ENCODE measurements at regions not wholly inside any gene's neighbourhood (a gene's known extent, or its start where the extent isn't known, plus 50 kb on each side); places are given as distances from the start of the nearest gene placed in this dataset.
A peak's percentile ranks its signal among the peaks of the same experiment; 100 is the strongest.
"Not testable (repeated sequence)": the region's sequence is repeated elsewhere in the genome, so short reads cannot be mapped to it uniquely, and the experiment has no call there.

DNA sequence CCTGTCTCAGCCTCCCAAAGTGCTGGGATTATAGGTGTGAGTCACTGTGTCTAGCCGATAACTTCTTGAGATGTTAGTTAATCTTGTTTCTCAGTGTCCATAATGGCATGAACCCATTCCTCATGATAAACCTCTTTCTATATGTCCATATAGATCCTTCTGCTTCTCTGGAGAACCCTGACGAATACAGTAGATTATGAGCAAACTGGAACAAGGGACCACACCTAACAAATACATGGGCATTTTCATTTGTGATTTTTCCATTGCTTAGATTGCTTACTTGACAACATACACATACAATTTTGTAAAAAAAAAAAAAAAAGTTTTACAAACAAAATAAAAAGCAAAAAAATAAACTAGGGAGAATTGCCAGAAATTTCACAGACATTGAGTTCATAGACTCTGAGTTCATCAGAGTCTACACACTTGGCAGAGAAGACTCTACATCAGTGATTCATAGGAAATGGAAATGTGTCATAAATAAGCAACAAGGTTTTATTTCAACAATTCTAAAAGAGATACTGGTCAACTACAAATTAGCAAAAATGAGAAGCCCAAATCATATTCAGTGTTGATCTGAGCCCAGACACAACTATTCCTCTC lies 96.7 kb downstream of the GALR1 start:
- Histone ChIP-seq H3K4me1 (ENCODE audit: control insufficient read depth in 1 of 2, insufficient read depth in 2 of 2, low read length in 2 of 2) (no peaks in the 10 kb centered on the region), H3K27ac (ENCODE audit: low read depth, low read length) (no peak overlapping the region), H3K9me3 (ENCODE audit: control insufficient read depth in 1 of 2, low read length in 2 of 2) (no peaks in the 10 kb centered on the region), H3K36me3 (ENCODE audit: control insufficient read depth in 1 of 2, insufficient read depth in 2 of 2, low read length in 2 of 2) (no peaks in the 10 kb centered on the region), H3K4me3 (ENCODE audit: low read depth in 1 of 2, low read length in 2 of 2) (no peak overlapping the region), H3K27me3 (ENCODE audit: control insufficient read depth in 1 of 2, insufficient read depth in 2 of 2, low read length in 2 of 2) (no peaks in the 10 kb centered on the region), H3K9ac (ENCODE audit: low read depth in 1 of 2, low read length in 2 of 2) (no peak overlapping the region)

DNA sequence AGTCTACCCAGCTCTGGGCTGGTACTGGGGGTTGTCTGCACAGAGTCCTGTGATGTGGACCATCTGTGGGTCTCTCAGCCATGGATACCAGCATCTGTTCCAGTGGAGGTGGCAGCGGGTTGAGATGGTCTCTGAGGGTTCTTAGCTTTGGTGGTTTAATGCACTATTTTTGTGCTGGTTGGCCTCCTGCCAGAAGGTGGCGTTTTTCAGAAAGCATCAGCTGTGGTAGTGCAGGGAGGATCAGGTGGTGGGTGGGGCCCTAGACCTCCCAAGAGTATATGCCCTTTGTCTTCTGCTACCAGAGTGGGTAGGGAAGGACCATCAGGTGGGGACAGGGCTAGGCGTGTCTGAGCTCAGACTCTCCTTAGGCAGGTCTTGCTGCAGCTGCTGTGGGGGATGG lies 103.7 kb downstream of the GALR1 start:
- not testable (repeated sequence) for H3K36me3 ChIP-seq (ENCODE audit: control insufficient read depth in 1 of 2, insufficient read depth in 2 of 2, low read length in 2 of 2); H3K27me3 ChIP-seq (ENCODE audit: control insufficient read depth in 1 of 2, insufficient read depth in 2 of 2, low read length in 2 of 2); H3K9me3 ChIP-seq (ENCODE audit: control insufficient read depth in 1 of 2, low read length in 2 of 2); H3K9ac ChIP-seq (ENCODE audit: low read depth in 1 of 2, low read length in 2 of 2); H3K27ac ChIP-seq (ENCODE audit: low read depth, low read length); H3K4me3 ChIP-seq (ENCODE audit: low read depth in 1 of 2, low read length in 2 of 2); H3K4me1 ChIP-seq (ENCODE audit: control insufficient read depth in 1 of 2, insufficient read depth in 2 of 2, low read length in 2 of 2)

DNA sequence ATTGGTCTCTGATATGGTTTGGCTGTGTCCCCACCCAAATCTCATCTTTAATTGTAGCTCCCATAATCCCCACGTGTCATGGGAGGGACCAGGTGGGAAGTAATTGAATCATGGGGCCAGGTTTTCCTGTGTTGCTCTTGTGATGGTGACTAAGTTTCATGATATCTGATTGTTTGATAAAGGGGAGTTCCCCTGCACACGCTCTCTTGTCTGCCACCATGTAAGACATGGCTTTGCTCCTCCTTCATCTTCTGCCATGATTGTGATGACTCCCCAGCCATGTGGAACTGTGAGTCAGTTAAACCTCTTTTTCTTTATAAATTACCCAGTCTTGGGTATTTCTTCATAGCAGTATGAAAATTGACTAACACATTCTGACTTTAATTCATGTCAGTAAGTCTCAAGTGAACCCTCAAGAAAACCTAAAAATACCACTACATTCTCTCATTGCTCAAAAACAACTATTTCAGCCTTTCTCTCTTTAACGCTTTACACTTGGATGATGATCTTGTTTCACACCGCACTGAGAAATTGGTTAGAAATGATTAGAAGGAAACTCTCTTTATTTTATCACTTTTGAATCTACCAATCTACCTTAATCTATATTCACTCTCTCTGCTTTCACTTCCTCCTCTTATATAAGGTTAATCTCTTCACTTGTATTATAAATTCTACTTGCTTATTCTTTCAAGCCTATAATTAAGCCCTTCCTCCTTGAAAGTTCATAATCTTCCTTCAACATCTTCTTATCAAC lies 110.1 kb downstream of the GALR1 start:
- Histone ChIP-seq H3K27ac (ENCODE audit: low read depth, low read length) (no peak overlapping the region), H3K9ac (ENCODE audit: low read depth in 1 of 2, low read length in 2 of 2) (no peak overlapping the region), H3K36me3 (ENCODE audit: control insufficient read depth in 1 of 2, insufficient read depth in 2 of 2, low read length in 2 of 2) (no peaks in the 10 kb centered on the region), H3K27me3 (ENCODE audit: control insufficient read depth in 1 of 2, insufficient read depth in 2 of 2, low read length in 2 of 2) (peaks cover 0 to 5% of the 10 kb centered on the region in 2 donors), H3K4me1 (ENCODE audit: control insufficient read depth in 1 of 2, insufficient read depth in 2 of 2, low read length in 2 of 2) (no peaks in the 10 kb centered on the region), H3K4me3 (ENCODE audit: low read depth in 1 of 2, low read length in 2 of 2) (no peak overlapping the region), H3K9me3 (ENCODE audit: control insufficient read depth in 1 of 2, low read length in 2 of 2) (no peaks in the 10 kb centered on the region)

DNA sequence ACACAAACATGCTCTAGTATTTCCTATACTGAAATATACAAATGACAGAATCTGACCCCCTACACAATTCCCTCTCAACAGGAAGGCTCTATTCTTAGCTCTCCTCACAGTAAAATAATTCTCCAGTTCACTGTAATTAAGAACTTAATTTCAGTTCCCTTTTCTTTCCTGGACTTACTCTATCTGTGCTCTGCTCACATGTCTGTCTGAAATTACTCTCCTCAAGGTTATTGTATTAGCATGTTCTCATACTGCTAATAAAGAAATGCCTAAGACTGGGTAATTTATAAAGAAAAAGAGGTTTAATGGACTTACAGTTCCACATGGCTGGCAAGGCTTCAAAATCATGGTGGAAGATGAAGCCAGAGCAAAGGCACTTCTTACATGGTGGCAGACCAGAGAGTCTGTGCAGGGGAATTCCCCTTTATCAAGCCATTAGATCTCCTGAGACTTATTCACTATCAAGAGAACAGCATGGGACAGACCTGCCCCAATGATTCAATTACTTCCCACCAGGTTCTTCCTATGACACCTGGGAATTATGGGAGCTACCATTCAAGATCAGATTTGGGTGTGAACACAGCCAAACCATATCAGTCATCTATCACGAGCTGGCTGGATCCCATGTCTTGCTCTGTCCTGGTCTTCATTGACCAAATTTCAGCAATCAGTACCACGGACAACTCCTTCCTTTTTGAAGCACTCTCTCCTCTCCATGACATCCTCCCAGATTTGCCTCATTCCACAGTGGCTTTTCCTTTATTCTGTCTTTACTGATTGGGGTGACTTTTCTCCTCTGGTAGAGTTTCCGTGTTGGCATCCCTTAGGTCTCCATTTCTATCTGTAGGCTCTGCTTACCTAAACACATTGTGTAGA lies 110.9 kb downstream of the GALR1 start:
- Histone ChIP-seq H3K4me3 (ENCODE audit: low read depth in 1 of 2, low read length in 2 of 2) (no peak overlapping the region), H3K27me3 (ENCODE audit: control insufficient read depth in 1 of 2, insufficient read depth in 2 of 2, low read length in 2 of 2) (no peaks in the 10 kb centered on the region), H3K9ac (ENCODE audit: low read depth in 1 of 2, low read length in 2 of 2) (no peak overlapping the region), H3K9me3 (ENCODE audit: control insufficient read depth in 1 of 2, low read length in 2 of 2) (no peaks in the 10 kb centered on the region), H3K27ac (ENCODE audit: low read depth, low read length) (no peak overlapping the region), H3K36me3 (ENCODE audit: control insufficient read depth in 1 of 2, insufficient read depth in 2 of 2, low read length in 2 of 2) (no peaks in the 10 kb centered on the region), H3K4me1 (ENCODE audit: control insufficient read depth in 1 of 2, insufficient read depth in 2 of 2, low read length in 2 of 2) (no peaks in the 10 kb centered on the region)

DNA sequence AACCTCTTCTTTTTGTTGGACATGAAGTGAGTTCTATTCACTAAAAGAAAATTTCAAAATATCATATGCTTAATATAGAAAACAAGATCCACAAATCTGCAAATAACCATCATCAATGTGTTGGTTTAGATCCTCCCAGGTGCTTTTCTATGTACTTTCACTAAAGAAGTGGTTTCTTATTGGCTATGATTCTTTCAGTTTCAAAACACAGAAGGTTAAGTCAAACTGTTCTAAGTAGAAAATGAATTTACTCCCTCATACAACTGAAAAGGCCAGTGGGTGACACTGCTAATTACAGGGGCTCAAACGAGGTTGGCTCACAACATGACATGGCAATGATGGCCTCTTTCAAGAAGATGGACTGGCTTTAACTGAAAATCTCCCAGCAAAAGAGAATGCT lies 111.7 kb downstream of the GALR1 start:
- no peaks in the 10 kb centered on the region for H3K4me1 ChIP-seq (ENCODE audit: control insufficient read depth in 1 of 2, insufficient read depth in 2 of 2, low read length in 2 of 2)
- H3K27me3 ChIP-seq (ENCODE audit: control insufficient read depth in 1 of 2, insufficient read depth in 2 of 2, low read length in 2 of 2): peaks cover 0 to 8% of the 10 kb centered on the region in 2 donors
- H3K9me3 ChIP-seq (ENCODE audit: control insufficient read depth in 1 of 2, low read length in 2 of 2): no peaks in the 10 kb centered on the region
- no peak overlapping the region for H3K27ac ChIP-seq (ENCODE audit: low read depth, low read length)
- H3K9ac ChIP-seq (ENCODE audit: low read depth in 1 of 2, low read length in 2 of 2): no peak overlapping the region
- H3K4me3 ChIP-seq (ENCODE audit: low read depth in 1 of 2, low read length in 2 of 2): no peak overlapping the region
- no peaks in the 10 kb centered on the region for H3K36me3 ChIP-seq (ENCODE audit: control insufficient read depth in 1 of 2, insufficient read depth in 2 of 2, low read length in 2 of 2)

DNA sequence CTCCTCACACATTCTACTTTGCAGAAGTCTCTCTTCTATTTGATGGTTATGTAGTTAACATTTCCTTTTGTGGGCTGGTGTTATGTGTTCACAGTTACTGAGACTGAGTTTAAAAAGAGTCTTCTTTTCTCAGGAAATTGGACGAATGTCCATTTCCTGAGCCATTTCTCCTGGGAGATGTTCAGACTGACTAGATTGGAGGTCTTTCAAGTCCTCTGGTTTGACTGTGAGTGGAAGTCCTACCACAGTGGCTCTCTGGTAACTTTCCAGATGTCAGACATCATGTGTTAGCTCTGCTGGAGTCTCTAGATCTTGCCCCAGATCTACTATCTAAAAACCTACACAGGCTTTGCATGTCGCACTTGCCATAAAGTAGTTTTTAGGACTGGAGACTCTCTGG lies 116.0 kb downstream of the GALR1 start:
- Histone ChIP-seq H3K27ac (ENCODE audit: low read depth, low read length) (no peak overlapping the region), H3K4me3 (ENCODE audit: low read depth in 1 of 2, low read length in 2 of 2) (no peak overlapping the region), H3K4me1 (ENCODE audit: control insufficient read depth in 1 of 2, insufficient read depth in 2 of 2, low read length in 2 of 2) (peaks cover 3% of the 10 kb centered on the region in 2 donors), H3K9me3 (ENCODE audit: control insufficient read depth in 1 of 2, low read length in 2 of 2) (peaks cover 5 to 7% of the 10 kb centered on the region in 2 donors), H3K27me3 (ENCODE audit: control insufficient read depth in 1 of 2, insufficient read depth in 2 of 2, low read length in 2 of 2) (peaks cover 0 to 8% of the 10 kb centered on the region in 2 donors), H3K36me3 (ENCODE audit: control insufficient read depth in 1 of 2, insufficient read depth in 2 of 2, low read length in 2 of 2) (no peaks in the 10 kb centered on the region), H3K9ac (ENCODE audit: low read depth in 1 of 2, low read length in 2 of 2) (no peak overlapping the region)

DNA sequence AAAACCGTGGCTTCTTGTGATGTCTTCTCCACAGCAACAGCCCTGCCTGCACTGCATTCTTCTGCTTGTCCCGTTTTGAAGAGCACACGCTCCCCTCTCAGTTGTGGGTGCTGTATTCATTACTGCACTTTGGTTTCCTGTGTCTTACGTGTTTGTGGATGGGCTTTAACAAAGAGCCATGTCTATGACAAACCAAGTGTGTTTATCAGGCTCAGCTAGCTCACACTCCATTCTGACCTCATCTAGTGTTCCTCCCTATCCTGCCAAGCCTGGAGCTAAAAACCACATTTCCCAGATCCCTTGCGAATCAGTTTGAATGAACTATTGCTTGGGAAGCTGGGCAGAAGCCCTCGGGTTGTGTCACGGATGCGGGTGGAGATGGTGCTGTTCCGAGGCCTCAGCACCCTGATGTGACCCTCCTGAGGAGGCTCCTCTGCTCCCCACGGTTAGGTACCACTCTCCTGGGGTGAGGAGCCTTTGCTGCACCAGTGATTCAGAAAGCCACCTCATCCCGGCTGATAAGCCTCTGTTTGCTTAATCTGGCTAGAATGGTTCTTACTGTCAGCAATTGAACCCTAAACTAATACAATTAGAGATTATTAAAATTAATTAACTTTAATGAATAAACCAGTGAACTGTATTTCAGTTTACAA lies 116.5 kb downstream of the GALR1 start:
- Histone ChIP-seq H3K27ac (ENCODE audit: low read depth, low read length) (no peak overlapping the region), H3K4me3 (ENCODE audit: low read depth in 1 of 2, low read length in 2 of 2) (no peak overlapping the region), H3K27me3 (ENCODE audit: control insufficient read depth in 1 of 2, insufficient read depth in 2 of 2, low read length in 2 of 2) (peaks cover 0 to 8% of the 10 kb centered on the region in 2 donors), H3K9ac (ENCODE audit: low read depth in 1 of 2, low read length in 2 of 2) (no peak overlapping the region), H3K4me1 (ENCODE audit: control insufficient read depth in 1 of 2, insufficient read depth in 2 of 2, low read length in 2 of 2) (peaks cover 3% of the 10 kb centered on the region in 2 donors), H3K9me3 (ENCODE audit: control insufficient read depth in 1 of 2, low read length in 2 of 2) (peaks cover 5 to 7% of the 10 kb centered on the region in 2 donors), H3K36me3 (ENCODE audit: control insufficient read depth in 1 of 2, insufficient read depth in 2 of 2, low read length in 2 of 2) (no peaks in the 10 kb centered on the region)

DNA sequence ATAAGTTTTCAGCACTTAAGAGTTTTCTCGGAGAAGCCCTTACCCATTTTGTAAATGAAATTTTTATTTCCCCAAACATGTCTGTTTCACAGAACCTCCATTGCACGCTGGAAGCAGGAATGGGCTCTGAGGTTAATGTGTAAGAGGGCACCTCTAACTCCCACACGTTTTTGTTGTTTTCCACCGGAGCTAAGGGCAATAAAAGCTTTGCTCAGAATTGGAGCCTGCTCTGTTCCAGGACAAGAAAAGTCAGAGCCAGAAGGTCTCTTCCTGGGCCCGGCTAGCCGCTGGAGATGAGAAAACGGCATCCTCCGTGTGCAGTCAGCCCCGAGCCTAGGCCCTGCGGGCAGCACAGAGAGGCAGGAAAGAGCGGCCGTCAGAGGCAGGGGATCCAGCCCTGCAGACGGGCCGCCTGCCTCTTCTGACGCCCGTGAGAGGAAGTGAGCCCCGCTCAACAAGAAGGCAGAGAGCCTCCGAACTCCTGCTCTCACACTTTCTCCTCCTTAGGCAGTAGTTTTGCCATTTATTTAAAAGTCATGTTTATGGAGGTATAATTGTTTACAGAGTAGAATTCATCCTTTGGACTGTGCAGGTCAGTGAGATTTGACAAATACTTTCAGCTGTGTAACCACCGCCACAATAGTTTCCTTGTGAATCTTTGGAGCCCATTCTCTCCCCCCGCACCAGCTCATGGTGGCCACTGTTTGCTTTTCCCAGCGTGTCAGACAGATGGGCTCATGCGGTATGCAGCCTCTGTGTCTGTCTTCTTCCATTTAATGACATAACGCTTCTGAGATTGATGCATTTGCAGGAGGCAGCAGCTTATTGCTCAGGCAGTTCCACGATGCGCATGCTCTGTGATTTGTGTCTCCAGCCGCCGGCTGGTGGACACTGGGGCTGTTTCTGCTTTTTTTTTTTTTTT lies 117.3 kb downstream of the GALR1 start:
- Histone ChIP-seq H3K9me3 (ENCODE audit: control insufficient read depth in 1 of 2, low read length in 2 of 2) (peaks cover 5 to 7% of the 10 kb centered on the region in 2 donors), H3K4me1 (ENCODE audit: control insufficient read depth in 1 of 2, insufficient read depth in 2 of 2, low read length in 2 of 2) (peaks cover 3% of the 10 kb centered on the region in 2 donors), H3K27me3 (ENCODE audit: control insufficient read depth in 1 of 2, insufficient read depth in 2 of 2, low read length in 2 of 2) (peaks cover 0 to 8% of the 10 kb centered on the region in 2 donors), H3K36me3 (ENCODE audit: control insufficient read depth in 1 of 2, insufficient read depth in 2 of 2, low read length in 2 of 2) (no peaks in the 10 kb centered on the region), H3K9ac (ENCODE audit: low read depth in 1 of 2, low read length in 2 of 2) (no peak overlapping the region), H3K27ac (ENCODE audit: low read depth, low read length) (no peak overlapping the region), H3K4me3 (ENCODE audit: low read depth in 1 of 2, low read length in 2 of 2) (peak overlapping the region; percentile 16 to 58)

DNA sequence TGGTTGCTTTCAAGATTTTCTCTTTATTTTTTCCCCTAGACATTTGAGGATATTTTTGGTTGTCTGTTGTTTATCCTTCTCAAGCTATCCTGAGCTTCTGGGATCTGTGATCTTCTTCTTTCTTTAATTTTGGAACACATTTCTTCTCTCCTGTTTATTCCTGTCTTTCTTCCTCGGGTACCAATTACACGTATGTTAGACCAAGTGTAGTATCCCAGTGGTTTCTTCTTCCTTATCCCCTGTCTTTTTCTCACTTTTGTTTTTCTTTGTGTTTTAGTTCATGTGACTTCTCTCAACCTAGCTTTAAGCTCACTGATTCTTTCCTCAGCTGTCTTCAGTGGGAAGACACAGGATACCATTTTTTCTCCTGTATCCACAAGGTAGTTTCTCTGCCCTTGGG lies 120.0 kb downstream of the GALR1 start:
- Histone ChIP-seq H3K9me3 (ENCODE audit: control insufficient read depth in 1 of 2, low read length in 2 of 2) (peaks cover 5 to 7% of the 10 kb centered on the region in 2 donors), H3K27ac (ENCODE audit: low read depth, low read length) (no peak overlapping the region), H3K4me1 (ENCODE audit: control insufficient read depth in 1 of 2, insufficient read depth in 2 of 2, low read length in 2 of 2) (peaks cover 3% of the 10 kb centered on the region in 2 donors), H3K36me3 (ENCODE audit: control insufficient read depth in 1 of 2, insufficient read depth in 2 of 2, low read length in 2 of 2) (no peaks in the 10 kb centered on the region), H3K27me3 (ENCODE audit: control insufficient read depth in 1 of 2, insufficient read depth in 2 of 2, low read length in 2 of 2) (peaks cover 0 to 8% of the 10 kb centered on the region in 2 donors), H3K4me3 (ENCODE audit: low read depth in 1 of 2, low read length in 2 of 2) (no peak overlapping the region), H3K9ac (ENCODE audit: low read depth in 1 of 2, low read length in 2 of 2) (no peak overlapping the region)

Data from duodenal mucosa (tissue), 2 donors.